Hematopoietic multipotent progenitor cell treated with erythropoietin and hydrocortisone succinate and interleukin-3 and kit ligand, for 17 days (in vitro differentiated cells): ENCODE measurements at regions not wholly inside any gene's neighbourhood (a gene's known extent, or its start where the extent isn't known, plus 50 kb on each side); places are given as distances from the start of the nearest gene placed in this dataset.
"Not testable (repeated sequence)": the region's sequence is repeated elsewhere in the genome, so short reads cannot be mapped to it uniquely, and the experiment has no call there.

Experiments used
- DNase-seq: peaks from one replicate; pipeline ENCODE4 v3.0.0-alpha.2; 2015; ENCODE audit warnings: low spot score

DNA sequence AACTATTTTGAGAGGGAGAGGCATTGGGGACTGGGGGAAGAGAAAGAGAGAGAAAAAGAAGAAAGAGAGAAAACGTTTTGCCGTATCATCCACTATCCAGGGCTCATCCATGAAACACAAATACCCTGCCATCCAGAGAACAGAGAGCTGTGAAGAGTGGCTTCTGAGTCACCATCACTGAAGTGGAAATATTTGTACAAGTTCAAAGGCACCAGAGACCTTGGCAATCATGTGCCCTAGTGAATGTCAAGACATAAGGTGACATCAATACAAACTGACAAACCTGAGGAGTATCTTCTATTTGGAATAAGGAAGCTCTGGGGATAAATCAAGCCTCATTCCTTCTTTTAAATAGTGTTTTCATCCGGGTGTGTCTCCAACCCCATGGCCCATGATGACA is 197.2 kb upstream of the PROX1 start:
- DNase-seq, result no peak

DNA sequence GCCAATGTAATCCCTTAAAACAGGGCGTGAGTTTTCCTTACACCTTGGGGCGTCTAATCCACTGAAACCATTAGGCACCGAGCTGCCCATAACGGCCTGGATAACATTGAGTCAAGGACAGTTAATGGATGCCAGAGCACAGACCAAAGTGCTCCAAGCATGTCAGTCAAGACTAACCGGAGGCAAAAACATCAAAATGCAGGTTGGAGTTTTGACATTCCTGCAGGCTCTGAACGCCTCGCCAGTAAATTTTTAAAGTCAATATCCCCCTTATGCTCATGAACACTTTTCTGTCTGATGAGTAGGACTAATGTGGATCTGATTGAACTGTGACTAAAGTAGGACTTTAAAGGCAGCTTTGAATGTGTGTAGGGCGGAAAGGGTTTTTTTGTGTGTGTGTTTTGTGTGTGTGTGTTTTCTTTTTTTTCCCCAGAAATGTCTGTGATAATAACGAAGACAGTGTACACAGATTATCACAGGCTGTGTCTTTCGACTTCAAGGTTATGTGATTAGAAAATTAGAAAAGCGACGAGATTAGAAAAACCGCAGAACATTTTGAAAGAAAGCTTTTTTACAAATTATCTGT is 194.2 kb upstream of the PROX1 start:
- DNase-seq, result no peak

- no peak for DNase-seq
These were observed 191.2 kb upstream of the PROX1 start for GRCh38 chr1:213796525-213796924.

- not testable (repeated sequence) for DNase-seq
These were observed 179.5 kb upstream of the PROX1 start for GRCh38 chr1:213808288-213808687.

DNA sequence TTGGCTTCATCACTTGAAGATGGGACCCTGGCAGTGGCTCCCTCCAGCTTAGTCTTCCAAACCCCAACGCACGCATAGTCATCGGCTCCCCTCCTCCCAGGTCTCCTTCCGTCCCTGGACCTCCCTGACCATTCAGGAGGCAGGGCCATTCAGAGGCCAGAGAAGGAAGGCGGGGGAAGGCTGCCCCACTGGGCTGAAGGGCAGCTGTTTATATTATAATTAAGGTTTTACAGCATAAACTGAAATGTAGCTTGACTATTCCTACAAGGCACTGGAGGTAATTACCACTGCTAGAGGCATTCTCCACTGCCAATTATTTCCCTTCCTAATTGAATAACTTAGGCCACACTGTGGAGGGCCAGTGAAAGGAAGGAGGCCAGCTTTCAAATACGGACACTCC is 170.6 kb upstream of the PROX1 start:
- DNase-seq, result no peak

GRCh38 chr1:213820362-213821149 is 167.2 kb upstream of the PROX1 start:
- no peak for DNase-seq

GRCh38 chr1:213821175-213821942 is 166.4 kb upstream of the PROX1 start:
- no peak for DNase-seq

DNA sequence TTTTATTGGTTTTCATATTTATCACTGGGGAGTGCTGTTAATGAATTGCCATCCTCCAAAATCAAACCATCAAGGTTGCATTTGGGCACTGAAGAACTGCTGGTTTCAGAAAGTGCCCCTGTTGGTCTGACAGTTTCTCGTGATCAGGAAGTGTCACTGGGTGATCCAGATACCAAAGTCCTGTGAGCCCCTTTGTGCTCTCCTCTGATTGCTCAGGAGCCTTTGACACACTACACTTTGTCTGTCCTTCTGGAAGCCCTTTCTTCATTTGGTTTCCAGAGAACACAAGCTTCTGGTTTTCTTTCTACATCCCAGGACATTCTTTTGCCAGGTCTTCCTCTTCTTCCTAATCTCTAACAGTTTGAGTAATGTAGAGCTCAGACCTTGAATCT is 165.8 kb upstream of the PROX1 start:
- DNase-seq, result no peak

- no peak for DNase-seq
These were observed 160.9 kb upstream of the PROX1 start for GRCh38 chr1:213826891-213827290.

- DNase-seq, result no peak
These were observed 158.9 kb upstream of the PROX1 start for GRCh38 chr1:213828867-213829266.

- no peak for DNase-seq
These were observed 158.0 kb upstream of the PROX1 start for GRCh38 chr1:213829780-213830179.

GRCh38 chr1:213830371-213830770 is 157.4 kb upstream of the PROX1 start:
- DNase-seq, result no peak

DNA sequence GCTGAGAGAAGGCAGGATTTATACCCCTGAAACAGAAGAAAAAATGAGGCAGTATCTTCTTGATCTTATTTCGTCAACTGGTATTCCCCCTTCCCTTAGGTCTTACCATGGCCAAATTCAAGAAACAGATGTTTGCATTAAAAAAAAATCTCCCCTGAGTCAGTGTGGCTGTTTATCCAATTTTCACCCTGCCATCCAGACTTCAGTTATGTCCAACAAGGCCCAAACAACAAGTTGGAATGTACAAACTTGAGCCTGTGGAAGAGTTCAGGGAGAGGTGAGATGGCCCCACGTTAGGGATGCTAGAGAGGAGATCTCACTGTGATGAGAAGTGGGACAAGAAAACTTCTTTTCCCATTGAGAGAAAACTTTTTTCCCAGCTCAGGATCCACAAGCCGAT is 147.2 kb upstream of the PROX1 start:
- no peak for DNase-seq

DNA sequence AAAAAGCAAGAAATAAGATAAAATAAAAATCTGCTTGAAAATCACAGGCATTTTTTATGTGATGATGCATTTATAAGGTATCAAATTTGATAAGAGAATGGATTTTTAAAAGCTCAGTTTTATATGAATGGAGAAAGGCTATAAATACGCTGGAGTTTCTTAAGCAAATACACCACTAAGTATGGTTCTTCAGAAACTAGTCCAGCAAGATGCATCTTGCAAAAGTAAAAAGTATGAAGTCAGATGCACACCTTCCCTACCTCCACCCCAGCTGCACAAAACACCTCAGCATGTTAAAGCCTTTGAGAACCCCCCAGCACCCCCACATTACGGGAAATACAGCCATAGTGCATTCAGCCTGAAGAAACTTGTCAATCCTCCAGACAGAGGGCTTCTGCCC is 143.1 kb upstream of the PROX1 start:
- DNase-seq, result no peak

- no peak for DNase-seq
These were observed 135.7 kb upstream of the PROX1 start for GRCh38 chr1:213852107-213852506.

DNA sequence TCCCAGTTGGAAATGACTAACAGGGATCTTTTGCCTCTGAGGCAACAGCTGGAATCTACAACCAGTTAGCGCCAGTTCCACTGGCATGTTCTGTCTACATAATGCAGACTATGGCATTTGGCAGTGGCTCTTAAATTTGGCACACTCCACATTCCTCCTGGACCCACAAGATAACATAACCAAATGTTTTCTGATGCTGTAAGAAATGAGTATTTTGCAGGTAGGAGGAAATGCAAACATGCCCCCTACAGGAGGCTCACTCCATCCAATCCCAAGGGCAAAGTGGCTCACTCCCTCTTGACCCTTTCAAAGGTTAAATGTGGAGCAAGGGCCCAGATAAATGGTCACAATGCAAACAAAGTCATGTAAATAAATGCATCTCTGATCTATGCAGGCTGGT is 129.2 kb upstream of the PROX1 start:
- DNase-seq, result no peak

DNA sequence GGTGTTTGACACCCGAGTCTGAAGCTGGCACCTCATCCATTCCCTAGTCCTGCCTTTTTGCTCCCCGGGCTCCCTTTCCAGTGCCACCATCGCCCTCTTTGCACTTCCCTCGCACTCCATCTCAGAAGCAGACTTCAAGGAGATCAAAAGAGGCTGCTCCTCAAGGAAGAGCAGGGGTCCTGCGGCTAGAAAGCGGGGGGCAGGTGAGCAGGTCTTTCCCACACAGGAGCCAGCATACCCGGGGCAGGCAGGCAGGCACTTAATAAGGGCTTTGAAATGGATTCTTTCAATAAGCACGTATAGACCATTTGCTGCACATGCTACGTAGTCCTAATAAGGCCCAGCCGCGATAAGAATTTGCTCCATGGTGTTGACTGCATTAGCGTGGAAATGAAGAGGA is 125.9 kb upstream of the PROX1 start:
- no peak for DNase-seq

GRCh38 chr1:213864091-213864490 is 123.7 kb upstream of the PROX1 start:
- no peak for DNase-seq

GRCh38 chr1:213868482-213868881 is 119.3 kb upstream of the PROX1 start:
- DNase-seq, result no peak

DNA sequence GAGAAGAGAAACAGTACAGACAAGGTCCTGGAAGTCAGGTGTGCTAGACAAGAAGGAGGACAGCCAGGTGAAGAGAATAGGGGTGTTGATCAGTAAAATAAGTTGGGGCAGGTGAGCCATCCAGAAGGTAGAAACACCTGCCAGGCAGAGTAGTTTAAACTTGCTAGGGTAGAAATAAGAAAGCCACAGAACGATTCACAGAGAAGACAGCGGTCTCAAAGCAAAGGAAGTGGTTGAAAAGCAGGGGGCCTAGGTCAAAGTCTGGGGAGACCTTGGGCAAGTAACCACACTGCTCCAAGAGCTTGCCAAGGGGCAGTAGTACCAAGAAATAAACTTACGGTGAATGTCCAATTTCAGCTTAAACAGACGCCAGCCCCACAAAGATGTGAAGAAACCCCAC is 116.6 kb upstream of the PROX1 start:
- DNase-seq, result no peak

DNA sequence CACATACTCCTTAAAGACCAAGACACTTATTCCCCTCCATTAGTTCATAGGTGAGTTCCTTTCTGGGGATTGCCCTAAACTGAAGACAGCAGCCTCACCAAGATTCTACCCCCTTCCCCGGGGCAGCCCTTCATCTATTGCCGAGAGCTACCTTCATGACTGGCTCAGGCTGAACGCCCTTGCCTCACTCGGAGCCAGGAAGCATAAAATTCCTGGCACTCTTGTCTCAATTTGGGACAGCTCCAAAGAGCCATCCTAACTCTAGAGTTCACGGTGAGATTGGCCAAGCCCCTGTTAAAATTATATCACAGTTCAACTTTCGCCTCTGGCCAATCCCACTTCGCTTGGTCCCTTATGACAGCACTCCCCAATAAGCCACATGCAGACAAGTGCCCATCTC is 113.0 kb upstream of the PROX1 start:
- no peak for DNase-seq

- no peak for DNase-seq
These were observed 111.2 kb upstream of the PROX1 start for GRCh38 chr1:213876531-213876930.

DNA sequence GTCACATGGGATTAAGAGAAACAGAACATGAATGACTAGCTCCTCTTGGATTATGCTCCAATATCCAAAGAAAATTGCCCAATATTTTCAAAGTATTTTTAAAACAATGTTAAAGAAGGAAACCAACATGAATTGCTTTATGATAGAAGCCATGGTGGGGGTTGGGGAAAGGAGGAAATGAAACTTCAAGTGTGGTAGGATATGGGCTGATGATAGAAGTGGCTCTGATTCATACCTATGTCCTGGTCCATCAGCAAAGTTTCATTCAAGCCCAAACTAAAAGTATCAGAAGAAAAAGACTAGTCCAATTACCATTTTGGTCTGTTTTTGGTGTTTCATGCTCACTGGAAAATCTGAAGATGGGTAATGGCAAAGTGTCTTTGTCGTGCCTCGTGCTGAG is 104.2 kb upstream of the PROX1 start:
- DNase-seq, result no peak
